Uterus (tissue), 3 donors: ENCODE measurements at regions not wholly inside any gene's neighbourhood (a gene's known extent, or its start where the extent isn't known, plus 50 kb on each side); places are given as distances from the start of the nearest gene placed in this dataset.
"Not testable (repeated sequence)": the region's sequence is repeated elsewhere in the genome, so short reads cannot be mapped to it uniquely, and the experiment has no call there.

Experiments used
- DNase-seq, 2 donors: peaks; one replicate each; pipeline ENCODE4 v3.0.0-alpha.2; 2019 to 2020
- H3K27ac ChIP-seq, 2 donors: fragments of 200-600 bp; sonication (generic); 1 replicate in 1 of 2; 2 replicates in 1 of 2; pipeline ENCODE4 v1.5.1; 2016 to 2018
- H3K27me3 ChIP-seq, 2 donors: fragments of 200-600 bp; sonication (generic); one replicate each; pipeline ENCODE4 v1.5.1; 2018 to 2019; ENCODE audit warnings: control low read depth in 1 of 2
- H3K36me3 ChIP-seq, 2 donors: fragments of 200-600 bp; sonication (generic); one replicate each; pipeline ENCODE4 v1.5.1; 2019; ENCODE audit warnings: control low read depth in 1 of 2
- H3K4me1 ChIP-seq, 2 donors: fragments of 200-600 bp; sonication (generic); one replicate each; pipeline ENCODE4 v1.5.1; 2018 to 2019; ENCODE audit warnings: control low read depth in 1 of 2
- H3K4me3 ChIP-seq, 2 donors: fragments of 200-600 bp; sonication (generic); 1 replicate in 1 of 2; 2 replicates in 1 of 2; pipeline ENCODE4 v1.5.1; 2018 to 2019; ENCODE audit warnings: mild to moderate bottlenecking in 1 of 2
- H3K9me3 ChIP-seq, 2 donors: fragments of 200-600 bp; sonication (generic); one replicate each; pipeline ENCODE4 v1.5.1; 2019; ENCODE audit warnings: control low read depth in 1 of 2
- CTCF ChIP-seq, 4 experiments: fragments of 200-600 bp in 2 of 4; fragments of 450-650 bp in 2 of 4; sonication (generic) in 2 of 4; IDR thresholded peaks; one replicate each; pipeline ENCODE4 v1.5.1; 2016 to 2019; ENCODE audit warnings: antibody characterized with exemption in 4 of 4, mild to moderate bottlenecking in 2 of 4, moderate library complexity in 1 of 4
- POLR2A ChIP-seq, 2 donors: fragments of 450-650 bp; IDR thresholded peaks; one replicate each; pipeline ENCODE4 v1.6.1; 2016; ENCODE audit warnings: antibody characterized with exemption in 2 of 2, mild to moderate bottlenecking in 1 of 2, moderate library complexity in 1 of 2
- intact Hi-C: fragments of 100-400 bp; cut with DNase I; formaldehyde crosslinking; loops from one replicate; pipeline ENCODE4 v1.15.1; 2023; ENCODE audit warnings: low total_unique reads
- donor health status: DM: yes; HTN: yes; CAD: no.

GRCh38 chr10:21352886-21353285 is 172.6 kb downstream of the SKIDA1 start:
- intact Hi-C loops = no loop called here
- Histone ChIP-seq H3K4me1 (peaks cover 0 to 4% of the 10 kb centered on the region in 2 donors), H3K27ac (no peak overlapping the region), H3K36me3 (no peaks in the 10 kb centered on the region), H3K4me3 (no peak overlapping the region), H3K27me3 (no peaks in the 10 kb centered on the region), H3K9me3 (no peaks in the 10 kb centered on the region)
- no peak for DNase-seq
- TF ChIP-seq CTCF (IDR thresholded peaks at IDR 0.05) (no peak), POLR2A (IDR thresholded peaks at IDR 0.05) (no peak)

GRCh38 chr10:21351594-21351993 is 173.9 kb downstream of the SKIDA1 start:
- H3K27ac ChIP-seq, DNase-seq, intact Hi-C loops, H3K27me3 ChIP-seq, H3K9me3 ChIP-seq, H3K4me3 ChIP-seq, H3K36me3 ChIP-seq, H3K4me1 ChIP-seq: not testable (repeated sequence)

GRCh38 chr10:21349912-21350286 is 175.6 kb downstream of the SKIDA1 start:
- Histone ChIP-seq H3K9me3 (no peaks in the 10 kb centered on the region), H3K36me3 (no peaks in the 10 kb centered on the region), H3K4me3 (no peak overlapping the region), H3K27me3 (no peaks in the 10 kb centered on the region), H3K4me1 (peaks cover 0 to 4% of the 10 kb centered on the region in 2 donors), H3K27ac (peak overlapping the region; percentile 31 to 45)
- DNase-seq = no peak
- TF ChIP-seq CTCF (IDR thresholded peaks at IDR 0.05) (no peak), POLR2A (IDR thresholded peaks at IDR 0.05) (no peak)
- intact Hi-C loops = no loop called here

- intact Hi-C loops = no loop called here
- Histone ChIP-seq H3K4me3 (no peak overlapping the region), H3K4me1 (peaks cover 0 to 4% of the 10 kb centered on the region in 2 donors), H3K27ac (no peak overlapping the region), H3K36me3 (no peaks in the 10 kb centered on the region), H3K27me3 (no peaks in the 10 kb centered on the region), H3K9me3 (no peaks in the 10 kb centered on the region)
- no peak for DNase-seq
- TF ChIP-seq POLR2A (IDR thresholded peaks at IDR 0.05) (no peak), CTCF (IDR thresholded peaks at IDR 0.05) (no peak)
Observed at GRCh38 chr10:21347785-21348170, 177.7 kb downstream of the SKIDA1 start.

- Histone ChIP-seq H3K27me3 (no peaks in the 10 kb centered on the region), H3K4me1 (peaks cover 0 to 4% of the 10 kb centered on the region in 2 donors), H3K9me3 (no peaks in the 10 kb centered on the region), H3K36me3 (no peaks in the 10 kb centered on the region), H3K27ac (no peak overlapping the region), H3K4me3 (no peak overlapping the region)
- intact Hi-C loops = no loop called here
- TF ChIP-seq POLR2A (IDR thresholded peaks at IDR 0.05) = no peak
- TF ChIP-seq CTCF (IDR thresholded peaks at IDR 0.05) = no peak
- DNase-seq = no peak
Observed at GRCh38 chr10:21347043-21347784, 178.3 kb downstream of the SKIDA1 start.

- no peak overlapping the region for H3K27ac ChIP-seq
- H3K36me3 ChIP-seq = no peaks in the 10 kb centered on the region
- no peak for DNase-seq
- TF ChIP-seq POLR2A (IDR thresholded peaks at IDR 0.05) (no peak), CTCF (IDR thresholded peaks at IDR 0.05) (no peak)
- H3K9me3 ChIP-seq = no peaks in the 10 kb centered on the region
- H3K4me1 ChIP-seq = no peaks in the 10 kb centered on the region
- H3K4me3 ChIP-seq = no peak overlapping the region
- intact Hi-C loops = no loop called here
- no peaks in the 10 kb centered on the region for H3K27me3 ChIP-seq
Observed at GRCh38 chr10:21343087-21343486, 182.4 kb downstream of the SKIDA1 start.

- intact Hi-C loops, DNase-seq: not testable (repeated sequence)
Observed at GRCh38 chr10:21342499-21342898, 183.0 kb downstream of the SKIDA1 start.

More at GRCh38 chr10:21342499-21342898, 183.0 kb downstream of the SKIDA1 start:
- not testable (repeated sequence) for H3K36me3 ChIP-seq, H3K9me3 ChIP-seq, H3K27me3 ChIP-seq, H3K4me1 ChIP-seq, H3K27ac ChIP-seq, H3K4me3 ChIP-seq
